NCI-H2029 treated with DMSO at 0.1 percent for 48 hours (cell line): ENCODE measurements at regions not wholly inside any gene's neighbourhood (a gene's known extent, or its start where the extent isn't known, plus 50 kb on each side); places are given as distances from the start of the nearest gene placed in this dataset.

Experiments
- DNase-seq: peaks from one replicate; lab custom pipeline; 2025; lab: John Stamatoyannopoulos, UW

- no peak for DNase-seq
These were observed 624.2 kb upstream of the ZFHX3 start for GRCh38 chr16:73672135-73672534.

- DNase-seq: no peak
These were observed 623.2 kb upstream of the ZFHX3 start for GRCh38 chr16:73670836-73671820.

- DNase-seq: no peak
These were observed 621.8 kb upstream of the ZFHX3 start for GRCh38 chr16:73669535-73670274.

- DNase-seq: no peak
These were observed 615.8 kb upstream of the ZFHX3 start for GRCh38 chr16:73663720-73664119.

GRCh38 chr16:73636196-73636595 is 588.3 kb upstream of the ZFHX3 start:
- no peak for DNase-seq

- no peak for DNase-seq
These were observed 581.1 kb upstream of the ZFHX3 start for GRCh38 chr16:73629011-73629410.

- no peak for DNase-seq
These were observed 569.8 kb upstream of the ZFHX3 start for GRCh38 chr16:73617738-73618137.

- no peak for DNase-seq
These were observed 568.8 kb upstream of the ZFHX3 start for GRCh38 chr16:73616770-73617169.

- DNase-seq: no peak
These were observed 568.3 kb upstream of the ZFHX3 start for GRCh38 chr16:73616166-73616753.

- no peak for DNase-seq
These were observed 567.4 kb upstream of the ZFHX3 start for GRCh38 chr16:73615071-73615940.

- DNase-seq: no peak
These were observed 566.2 kb upstream of the ZFHX3 start for GRCh38 chr16:73614131-73614530.

GRCh38 chr16:73610605-73611156 is 562.8 kb upstream of the ZFHX3 start:
- no peak for DNase-seq

GRCh38 chr16:73610160-73610559 is 562.2 kb upstream of the ZFHX3 start:
- no peak for DNase-seq

- DNase-seq: no peak
These were observed 561.0 kb upstream of the ZFHX3 start for GRCh38 chr16:73608911-73609310.

GRCh38 chr16:73605309-73605708 is 557.4 kb upstream of the ZFHX3 start:
- no peak for DNase-seq

- DNase-seq: no peak
These were observed 554.0 kb upstream of the ZFHX3 start for GRCh38 chr16:73601911-73602310.

GRCh38 chr16:73599870-73600269 is 551.9 kb upstream of the ZFHX3 start:
- DNase-seq: no peak

GRCh38 chr16:73599351-73599750 is 551.4 kb upstream of the ZFHX3 start:
- no peak for DNase-seq

GRCh38 chr16:73584157-73584556 is 536.2 kb upstream of the ZFHX3 start:
- DNase-seq: no peak

GRCh38 chr16:73572135-73572828 is 524.4 kb upstream of the ZFHX3 start:
- no peak for DNase-seq
